HG03378 (cell line): ENCODE measurements at regions not wholly inside any gene's neighbourhood (a gene's known extent, or its start where the extent isn't known, plus 50 kb on each side); places are given as distances from the start of the nearest gene placed in this dataset.
"Not testable (repeated sequence)": the region's sequence is repeated elsewhere in the genome, so short reads cannot be mapped to it uniquely, and the experiment has no call there.

ENCODE experiments used
- ATAC-seq: cut with Tn5 transposase; IDR thresholded peaks from one replicate; pipeline ENCODE4 v1.9.1; 2021; ENCODE audit warnings: mild to moderate bottlenecking, moderate library complexity; ENCODE audit not compliant: unreplicated experiment

DNA sequence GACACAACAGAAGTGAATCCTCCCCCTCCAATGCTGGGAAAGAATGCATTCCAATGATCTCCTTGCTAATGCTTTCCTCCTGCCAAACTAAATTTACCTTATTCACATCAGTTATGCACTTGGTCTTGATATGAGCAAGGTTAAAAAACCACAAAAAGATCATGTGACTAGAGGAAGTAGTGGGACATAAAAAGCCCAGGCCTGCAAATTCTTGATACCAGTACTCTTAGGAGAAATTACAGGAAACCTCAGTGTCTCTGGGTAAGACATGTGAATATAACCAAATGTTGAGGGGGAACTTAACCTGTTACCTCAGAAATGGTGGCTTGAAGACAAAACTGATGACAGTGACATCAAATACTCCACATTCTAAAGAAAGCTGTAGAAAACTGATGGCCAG lies 427.1 kb downstream of the RPS29 start:
- ATAC-seq = no peak

DNA sequence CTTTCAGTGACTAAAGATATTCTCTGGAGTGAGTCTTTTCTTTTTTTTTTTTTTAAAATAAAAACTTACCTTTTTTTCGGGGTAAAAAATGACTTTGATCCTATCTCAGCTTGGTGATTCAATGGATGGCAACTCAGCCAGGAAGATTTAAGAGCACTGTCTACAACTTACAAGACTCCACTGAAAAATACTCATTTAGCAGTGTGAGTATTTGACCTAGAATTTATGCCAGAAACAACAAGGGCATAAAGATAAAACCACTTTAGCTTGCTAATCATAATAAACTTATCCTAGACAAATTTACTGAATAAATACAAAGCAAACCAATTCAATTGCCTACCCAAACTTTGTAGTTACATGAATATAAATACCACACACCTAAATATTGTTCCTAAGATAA lies 446.6 kb downstream of the RPS29 start:
- no peak for ATAC-seq

DNA sequence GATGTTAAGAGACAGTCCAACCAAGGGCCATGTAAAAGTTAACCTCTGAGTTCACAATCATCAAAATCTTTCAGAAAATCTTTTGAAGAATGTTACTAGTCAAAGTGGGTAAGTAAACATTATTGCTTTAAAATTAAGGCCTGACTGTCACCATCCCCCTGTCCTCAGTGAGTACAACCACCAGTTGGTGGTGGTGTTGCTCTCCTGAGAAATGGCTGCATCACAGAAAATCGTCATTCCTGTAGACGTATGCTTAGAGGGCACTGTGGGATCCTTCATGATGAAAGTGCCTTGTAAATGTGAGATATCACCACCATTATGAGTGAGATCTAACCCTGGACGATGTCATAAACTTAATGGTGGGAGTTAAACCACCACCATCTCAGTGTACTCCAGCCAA lies 451.2 kb downstream of the RPS29 start:
- ATAC-seq = no peak

DNA sequence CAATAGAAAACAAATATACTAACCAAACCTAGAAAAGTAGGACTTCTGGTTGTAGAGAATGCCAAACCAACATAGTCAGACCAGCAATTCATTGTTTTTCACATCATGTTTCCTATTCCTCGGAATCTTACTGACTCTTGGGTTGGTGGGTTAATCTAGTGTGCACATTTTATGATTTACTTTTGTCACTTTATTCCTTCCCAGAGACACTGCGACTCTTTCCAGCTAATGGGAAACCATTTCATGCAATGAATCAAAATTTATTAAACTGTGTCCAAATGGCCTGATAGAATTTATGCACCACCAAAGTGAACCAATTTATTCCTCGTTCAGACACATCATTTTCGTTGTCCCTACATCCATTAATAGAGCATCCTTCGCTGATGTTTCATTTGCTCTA lies 464.9 kb downstream of the RPS29 start:
- no peak for ATAC-seq

DNA sequence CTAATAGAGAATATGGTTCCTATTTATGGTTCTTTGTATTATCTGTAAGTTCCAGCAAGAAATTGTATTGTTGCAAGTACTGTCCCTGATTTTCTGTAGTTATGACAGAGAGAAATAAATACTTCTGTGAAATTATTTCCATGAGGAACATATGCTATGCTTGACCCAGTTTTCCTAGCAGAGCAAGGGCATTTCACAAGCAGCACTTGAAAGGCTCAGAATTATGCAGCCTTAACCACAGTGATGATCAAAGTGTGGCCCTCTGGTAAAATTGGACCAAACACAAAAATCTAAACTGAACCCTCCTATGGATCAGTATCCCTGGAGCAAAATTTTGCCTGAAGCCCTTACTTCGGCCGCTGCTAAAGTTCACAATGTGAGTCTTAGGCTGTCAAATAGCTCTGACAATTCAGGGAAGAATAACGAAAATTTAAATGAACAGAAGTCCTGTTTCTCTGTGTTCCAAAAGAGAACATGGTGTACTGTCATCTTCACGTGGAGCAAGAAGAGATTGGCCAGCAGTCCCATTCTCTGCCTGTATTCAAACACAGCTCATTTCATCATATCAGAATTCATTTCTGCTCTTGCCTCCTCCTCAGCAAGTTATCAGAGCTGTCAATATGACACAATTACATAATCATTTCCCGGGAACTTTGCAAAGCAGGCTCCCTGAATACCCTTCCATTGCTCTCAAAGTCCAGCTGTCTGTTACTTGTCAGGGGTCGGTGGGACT lies 471.9 kb downstream of the RPS29 start:
- ATAC-seq = no peak

DNA sequence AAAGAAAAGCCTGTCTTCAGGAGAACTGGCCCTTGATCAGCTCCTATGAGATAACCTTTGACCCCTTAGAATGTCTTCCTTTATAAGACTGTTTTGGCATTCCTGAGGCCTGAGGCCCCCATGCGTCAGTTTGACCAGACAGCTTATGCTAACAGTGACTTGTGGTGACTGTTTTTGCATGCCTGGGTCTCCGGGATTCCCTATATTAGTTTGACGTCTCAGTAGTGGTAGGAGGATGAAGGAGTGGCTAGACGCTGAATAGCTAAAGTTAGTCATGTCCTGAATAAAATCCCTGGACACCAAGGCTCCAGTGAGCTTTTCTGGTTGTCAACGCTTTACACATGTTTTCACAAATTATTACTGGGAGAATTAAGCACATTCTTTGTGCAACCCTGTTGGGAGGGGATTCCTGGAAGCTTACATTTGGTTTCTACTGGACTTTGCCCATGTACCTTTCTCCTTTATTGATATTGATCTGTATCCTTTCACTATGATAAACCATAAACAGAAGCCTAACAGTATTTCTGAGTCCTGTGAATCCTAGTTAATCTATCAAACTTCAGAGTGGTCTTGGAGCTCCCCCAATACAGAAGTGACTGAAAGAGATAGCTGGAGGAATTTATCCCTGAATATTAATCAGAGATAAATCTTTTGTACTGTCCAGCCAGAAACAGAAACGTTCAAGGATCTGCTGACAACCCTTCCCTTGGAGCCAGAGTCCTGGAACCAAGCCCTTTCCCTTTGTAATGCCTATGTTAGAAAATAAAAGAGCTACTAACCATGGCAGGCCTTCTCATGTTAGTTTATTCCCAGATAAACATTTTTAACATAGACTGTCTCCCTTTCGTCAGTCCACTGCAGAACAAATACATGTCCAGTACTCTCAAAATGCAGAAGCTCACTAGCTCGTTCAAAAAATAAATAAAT lies 479.2 kb downstream of the RPS29 start:
- no peak for ATAC-seq

DNA sequence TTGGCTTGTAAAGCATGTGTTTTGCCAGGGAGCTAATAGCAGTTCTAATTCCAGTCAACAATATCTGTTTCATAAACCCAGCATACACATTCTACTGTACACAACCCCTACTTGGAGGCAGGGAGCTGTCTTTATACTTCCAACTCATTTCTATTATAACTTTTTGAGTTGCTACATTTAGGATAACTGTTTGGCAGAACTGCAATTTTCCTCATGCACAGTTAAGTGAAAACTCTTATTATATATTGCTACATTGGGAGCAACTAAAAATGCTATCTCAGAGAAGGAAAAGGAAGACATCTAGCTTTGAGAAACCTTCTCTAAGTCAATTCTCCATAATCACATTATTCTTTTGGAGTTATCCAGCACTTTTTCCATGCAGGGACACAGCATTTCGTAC lies 480.2 kb downstream of the RPS29 start:
- no peak for ATAC-seq

DNA sequence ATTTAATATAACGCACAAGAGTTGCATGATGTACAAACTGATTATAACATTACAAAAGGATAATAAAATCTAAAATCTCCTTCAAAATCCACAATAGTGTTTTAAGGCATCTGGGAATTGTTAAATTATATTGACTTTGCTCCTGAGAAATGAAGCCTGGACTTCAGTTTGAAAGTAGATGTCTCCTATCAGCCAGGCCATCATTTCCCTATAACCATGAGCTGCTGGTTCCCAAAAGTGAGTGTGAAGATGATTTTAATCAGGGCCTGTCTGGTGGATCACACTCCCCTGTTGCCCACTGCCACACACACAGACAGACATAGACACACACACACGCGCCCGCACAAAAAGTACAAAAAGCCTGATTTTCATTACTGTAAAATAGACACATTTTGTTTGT lies 480.7 kb downstream of the RPS29 start:
- no peak for ATAC-seq

DNA sequence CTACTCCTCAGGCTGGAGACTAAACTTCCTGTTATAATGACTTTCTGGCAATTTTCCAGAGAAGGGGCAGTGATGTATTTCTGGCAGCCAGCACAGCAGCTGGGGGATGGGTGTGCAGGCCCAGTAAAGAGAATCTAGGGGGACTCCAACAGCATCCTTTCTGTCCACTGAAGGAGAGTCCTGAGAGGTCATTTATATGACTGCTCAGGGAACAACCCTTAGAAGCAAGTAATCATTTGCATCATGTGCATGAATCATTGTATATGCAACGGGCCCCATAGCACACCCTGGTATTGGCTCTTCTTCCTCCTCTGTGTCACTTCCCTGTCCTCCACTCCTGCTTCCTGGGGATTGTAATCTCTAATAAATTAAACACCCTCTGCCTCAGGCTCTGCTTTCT lies 493.8 kb downstream of the RPS29 start:
- ATAC-seq = no peak

DNA sequence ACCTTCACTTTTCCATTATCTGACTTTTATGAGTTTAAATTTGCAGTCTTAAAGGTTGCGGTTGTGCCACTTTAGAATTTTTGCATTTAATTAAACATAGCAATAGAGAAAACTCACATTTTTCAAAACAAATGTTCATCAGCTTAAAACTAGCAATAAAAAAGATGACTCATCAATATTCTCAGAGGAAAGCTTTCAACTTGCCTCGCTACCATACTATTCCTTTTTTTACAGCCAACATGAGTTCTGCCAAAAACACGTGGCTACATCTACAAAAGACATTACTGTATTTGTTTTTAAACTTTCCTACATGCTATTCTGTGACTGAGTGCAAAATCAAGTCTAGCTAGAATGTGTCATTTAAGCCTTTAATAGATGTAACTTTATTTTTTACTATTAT lies 497.1 kb downstream of the RPS29 start:
- no peak for ATAC-seq

DNA sequence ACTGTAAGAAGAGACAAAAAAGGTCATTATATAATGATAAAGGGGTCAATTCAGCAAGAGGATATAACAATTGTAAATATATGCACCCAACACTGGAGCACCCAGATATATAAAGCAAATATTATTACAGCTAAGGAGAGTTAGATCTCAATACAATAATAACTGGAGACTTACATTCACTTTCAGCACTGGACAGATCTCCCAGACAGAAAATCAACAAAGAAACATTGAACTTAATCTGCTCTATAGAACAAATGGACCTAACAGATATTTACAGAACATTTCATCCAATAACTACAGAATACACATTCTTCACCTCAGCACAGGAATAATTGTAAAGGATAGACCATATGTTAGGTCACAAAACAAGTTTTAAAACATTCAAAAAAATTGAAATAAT lies 512.9 kb downstream of the RPS29 start:
- not testable (repeated sequence) for ATAC-seq

DNA sequence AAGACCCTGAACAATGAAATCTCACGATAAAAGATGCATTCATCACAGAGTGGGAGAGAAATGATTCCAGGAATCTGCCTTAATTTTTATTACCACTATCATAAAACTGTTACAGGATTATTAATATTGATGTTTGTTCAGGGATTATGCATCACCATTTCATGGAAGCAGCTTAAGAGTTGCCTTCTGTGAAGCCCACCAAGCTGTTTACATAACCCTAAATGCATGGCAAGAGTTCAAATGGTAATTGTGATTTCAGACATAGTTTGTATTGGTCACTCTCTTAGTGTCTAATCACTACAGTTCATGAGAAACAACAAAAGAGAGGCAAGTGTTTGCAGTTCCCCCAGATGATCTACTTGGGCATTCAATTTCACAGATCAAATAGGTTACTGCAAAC lies 527.7 kb downstream of the RPS29 start:
- ATAC-seq = no peak

DNA sequence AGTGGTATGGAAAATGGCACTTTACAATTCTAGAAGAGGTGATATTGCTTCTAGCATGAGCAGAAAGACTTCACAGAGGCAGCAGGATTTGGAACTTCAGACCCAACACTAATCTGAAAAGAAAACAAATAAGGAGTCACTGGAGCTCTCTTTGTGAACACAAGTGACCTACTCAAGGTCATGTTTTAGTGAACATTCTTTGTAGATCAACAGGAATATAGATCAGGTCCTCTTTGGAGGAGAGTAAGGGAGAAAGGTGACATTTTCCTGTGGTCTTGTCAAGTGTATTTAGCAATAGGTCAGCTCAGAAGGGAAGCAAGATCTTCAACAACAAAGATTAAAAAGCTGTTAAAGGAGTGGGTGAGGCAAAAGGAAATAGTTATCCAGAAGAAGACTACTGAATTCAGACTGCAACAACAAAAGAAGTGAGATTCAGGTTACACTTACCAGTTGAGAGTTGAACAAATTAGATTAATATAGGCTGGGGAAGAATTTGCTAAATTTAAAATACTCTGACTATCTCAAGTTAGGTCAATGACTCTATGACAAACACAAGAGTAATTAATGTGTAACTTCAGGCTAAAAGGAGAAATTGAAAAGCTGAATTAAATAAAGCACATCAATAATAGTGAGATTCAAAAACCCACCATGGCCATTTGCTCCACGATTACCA lies 528.2 kb downstream of the RPS29 start:
- no peak for ATAC-seq

DNA sequence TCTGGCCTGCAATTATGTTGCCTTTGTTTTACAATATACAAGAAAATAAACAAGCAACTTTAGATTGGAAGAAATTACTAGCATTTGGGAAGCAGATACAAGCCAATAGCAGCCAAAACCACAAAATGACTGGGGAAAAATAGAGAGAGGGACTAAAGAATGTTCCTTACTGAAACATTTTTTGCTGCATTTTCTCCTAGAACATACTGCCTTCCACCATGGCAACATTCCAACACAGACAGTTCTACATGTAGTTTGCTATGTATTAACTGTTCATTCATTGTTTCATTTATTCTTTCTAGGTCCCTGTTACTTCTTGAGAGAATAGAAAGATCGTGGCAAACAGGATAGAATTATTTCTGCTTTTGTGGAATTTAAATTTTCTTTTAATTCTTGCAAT lies 530.2 kb downstream of the RPS29 start:
- ATAC-seq = no peak

DNA sequence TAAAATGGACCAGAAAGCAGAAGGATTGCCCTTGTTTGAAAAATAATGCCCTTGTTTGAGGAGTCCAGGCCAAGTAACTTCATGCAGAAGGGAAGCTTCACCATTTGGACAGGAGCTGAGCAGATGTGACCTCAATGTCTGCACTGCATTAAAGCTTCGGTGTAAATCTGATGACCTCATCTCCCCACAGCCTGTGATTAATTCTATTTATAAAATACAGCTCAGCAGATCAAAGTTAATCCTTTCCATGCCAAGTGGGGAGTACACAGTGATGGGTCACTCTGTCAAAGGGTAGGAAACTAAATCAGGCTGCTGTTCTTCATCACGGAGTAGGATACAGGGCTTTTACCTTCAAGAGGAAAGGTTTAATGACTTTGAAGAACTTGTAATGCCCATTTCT lies 533.7 kb downstream of the RPS29 start:
- no peak for ATAC-seq

DNA sequence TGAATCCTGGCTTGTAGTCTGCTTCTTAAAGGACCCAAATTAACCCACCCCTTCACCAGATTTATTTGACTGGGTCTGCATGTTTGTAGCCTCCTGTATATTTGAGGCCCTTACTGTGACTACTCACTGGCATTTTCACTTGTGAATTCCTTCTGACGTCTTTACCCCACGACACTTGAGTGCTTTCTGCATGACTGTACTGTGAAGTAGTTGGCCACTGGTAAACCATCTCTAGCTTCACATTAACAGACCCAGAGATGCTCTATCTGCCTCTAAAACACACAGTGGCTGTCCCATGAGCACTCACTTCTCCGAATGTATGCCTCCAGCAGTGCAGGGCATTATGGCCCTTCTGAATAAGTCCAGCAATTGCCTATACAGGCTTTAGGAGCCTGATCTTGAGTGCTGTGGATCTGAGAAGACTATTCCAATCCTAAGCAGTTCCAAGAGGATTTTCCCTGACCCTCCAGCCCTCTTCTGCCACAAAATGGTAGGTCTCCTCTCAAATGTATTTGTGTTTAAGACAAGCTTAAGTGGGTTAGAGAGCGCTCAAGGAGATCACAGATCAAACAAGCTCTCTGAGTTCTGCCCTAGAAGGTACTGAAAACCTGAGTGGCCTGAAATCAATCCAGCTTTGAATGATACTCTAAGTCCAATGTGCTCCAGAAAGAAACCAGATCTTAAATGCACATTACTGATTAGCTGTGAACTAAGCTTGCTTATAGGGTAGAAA lies 534.7 kb downstream of the RPS29 start:
- no peak for ATAC-seq

DNA sequence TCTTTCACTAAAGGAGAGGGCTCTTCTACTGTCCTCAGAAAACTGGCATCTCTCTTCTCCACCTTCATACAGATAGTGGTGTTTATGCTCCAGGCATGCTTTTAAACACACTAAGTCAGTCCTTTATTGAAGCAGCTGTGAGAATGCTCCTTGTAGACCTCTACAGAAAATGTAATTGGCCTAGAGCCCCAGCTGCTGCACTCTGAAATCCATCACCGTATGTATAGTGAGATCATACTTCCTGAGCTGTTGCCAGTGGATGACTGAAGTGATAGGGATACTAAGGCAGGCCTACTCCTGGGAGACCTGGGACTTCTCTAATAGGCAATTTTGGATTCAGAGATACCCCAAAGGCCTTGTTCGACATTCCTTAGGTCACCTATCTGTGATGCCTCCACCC lies 535.4 kb downstream of the RPS29 start:
- no peak for ATAC-seq

DNA sequence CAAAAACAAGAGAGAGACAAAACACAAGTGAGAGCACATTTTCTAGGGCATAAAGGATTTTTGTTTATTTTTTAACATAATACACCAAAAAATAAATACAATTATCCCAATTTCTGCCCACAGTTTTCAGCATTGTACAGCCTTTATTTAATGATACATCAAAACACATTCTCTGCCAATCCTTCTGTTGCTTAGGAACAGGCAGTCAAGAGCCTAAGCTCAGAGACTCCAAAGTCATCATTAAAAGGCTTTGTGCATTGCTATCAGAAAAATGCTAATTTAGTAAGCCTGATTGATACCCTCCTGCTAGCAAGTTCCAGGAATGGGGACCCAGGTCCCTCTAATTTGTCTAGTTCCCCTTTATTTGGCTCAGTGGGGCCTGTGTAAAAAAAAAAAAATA lies 536.5 kb downstream of the RPS29 start:
- no peak for ATAC-seq

DNA sequence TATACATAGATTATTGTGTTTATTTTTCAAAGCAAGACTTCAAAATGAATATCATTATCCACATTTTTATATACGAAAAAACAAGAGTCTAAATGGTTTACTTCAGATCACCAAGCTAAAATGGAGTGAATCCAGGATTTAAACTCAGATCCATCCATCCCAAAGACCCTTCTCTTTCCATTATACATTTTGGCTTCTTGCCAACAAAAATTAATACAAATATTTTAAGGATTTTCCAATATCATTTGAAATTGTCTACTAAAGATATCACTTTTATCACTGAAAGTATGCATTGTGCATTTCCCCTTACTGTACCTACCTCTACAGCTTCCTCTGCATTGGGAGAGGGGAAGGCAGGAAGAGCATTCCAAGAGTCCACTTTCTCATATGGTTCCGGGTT lies 541.2 kb downstream of the RPS29 start:
- no peak for ATAC-seq

DNA sequence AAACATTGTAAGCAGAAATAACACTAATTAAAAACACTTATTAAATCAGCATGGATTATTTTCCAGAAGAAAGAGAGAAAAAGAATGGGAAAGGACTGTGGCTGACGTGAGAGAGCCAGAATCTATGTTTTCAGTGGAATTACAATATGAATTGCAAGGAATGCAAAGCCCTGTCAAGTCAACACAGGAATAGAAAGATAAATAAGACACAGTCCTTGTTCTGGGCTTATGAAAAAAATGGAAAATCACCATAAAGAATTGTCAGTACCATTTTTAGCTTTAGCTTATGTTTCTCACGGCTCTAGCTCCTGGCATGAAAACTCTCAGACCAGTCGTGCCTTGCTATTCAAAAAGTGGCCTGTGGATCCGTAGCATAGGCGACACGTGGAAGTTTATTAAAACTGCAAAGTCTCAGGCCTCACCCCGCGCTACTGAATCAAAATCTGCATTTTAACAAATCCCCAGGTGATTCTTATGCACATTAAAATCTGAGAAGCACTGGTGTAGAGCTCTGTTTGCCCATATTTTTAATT lies 549.1 kb downstream of the RPS29 start:
- no peak for ATAC-seq

DNA sequence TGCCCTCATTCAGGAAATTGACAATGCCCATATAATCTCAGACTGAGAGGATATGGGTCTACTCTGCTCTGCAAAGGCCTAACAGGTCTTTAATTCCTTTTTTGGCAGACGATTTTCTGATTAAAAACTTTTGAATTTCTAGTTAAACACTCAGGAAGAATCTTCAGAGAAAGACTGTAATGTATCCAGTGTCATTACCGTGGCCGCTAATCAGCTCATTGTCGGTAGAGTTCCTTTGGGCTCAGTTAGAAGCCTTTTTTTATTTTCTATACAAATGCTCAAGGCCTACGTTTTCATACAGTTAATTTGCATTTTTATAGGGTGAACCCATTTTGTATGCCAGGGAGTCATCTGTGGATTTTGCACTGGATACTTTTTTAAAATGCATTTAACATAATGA lies 549.9 kb downstream of the RPS29 start:
- ATAC-seq = no peak
